OCI-LY7 (cell line): ENCODE measurements at regions not wholly inside any gene's neighbourhood (a gene's known extent, or its start where the extent isn't known, plus 50 kb on each side); places are given as distances from the start of the nearest gene placed in this dataset.

Source experiments
- BruUV-seq: library from RNA; stranded (reverse); fragments of 400-500 nt; replicated peaks from 2 replicates; lab custom pipeline; 2021; lab: Mats Ljungman, UMichigan
- CTCF ChIA-PET: fragments of 300-600 bp; sonication (Branson Sonifier 250); formaldehyde crosslinking; loops from one replicate; lab custom pipeline; 2022; ENCODE audit warnings: antibody characterized with exemption; ENCODE audit not compliant: unreplicated experiment; lab: Charles Lee
- POLR2A ChIA-PET: fragments of 300-600 bp; sonication (Branson Sonifier 250); formaldehyde crosslinking; loops from one replicate; lab custom pipeline; 2022; ENCODE audit warnings: antibody characterized with exemption; lab: Charles Lee
- DNase-seq: peaks from one replicate; pipeline ENCODE4 v3.0.0-alpha.2; 2015; ENCODE audit warnings: low spot score
- H2AFZ ChIP-seq: fragments of 200-600 bp; sonication (generic), shearing (Covaris generic); 2 replicates; pipeline ENCODE4 v1.6.1; 2014; ENCODE audit warnings: mild to moderate bottlenecking, antibody characterized with exemption, low read length, moderate library complexity
- H3K27ac ChIP-seq: fragments of 200-600 bp; sonication (generic); 2 replicates; pipeline ENCODE4 v1.5.1; 2014; ENCODE audit warnings: mixed run types, low read depth, mild to moderate bottlenecking, moderate library complexity, low read length, inconsistent platforms; ENCODE audit not compliant: poor library complexity, severe bottlenecking
- H3K36me3 ChIP-seq: fragments of 200-600 bp; sonication (generic); 2 replicates; pipeline ENCODE4 v1.6.1; 2014; ENCODE audit warnings: mild to moderate bottlenecking, antibody characterized with exemption, low read length, moderate library complexity, mixed read lengths; ENCODE audit not compliant: insufficient read depth
- H3K4me1 ChIP-seq: fragments of 200-600 bp; sonication (generic); 2 replicates; pipeline ENCODE4 v1.5.1; 2014; ENCODE audit warnings: mild to moderate bottlenecking, low read length; ENCODE audit not compliant: insufficient read depth, poor library complexity, severe bottlenecking
- H3K4me2 ChIP-seq: fragments of 200-600 bp; sonication (generic); 2 replicates; pipeline ENCODE4 v1.6.1; 2014; ENCODE audit warnings: mild to moderate bottlenecking, low read length
- H3K4me3 ChIP-seq: fragments of 200-600 bp; sonication (generic); 2 replicates; pipeline ENCODE4 v1.5.1; 2014; ENCODE audit warnings: mild to moderate bottlenecking, low read depth, low read length; ENCODE audit not compliant: poor library complexity, severe bottlenecking
- H3K79me2 ChIP-seq: fragments of 200-600 bp; sonication (generic); 2 replicates; pipeline ENCODE4 v1.6.1; 2016; ENCODE audit warnings: low read depth, mild to moderate bottlenecking, low read length, moderate library complexity, mixed read lengths; ENCODE audit not compliant: insufficient read depth
- H3K9me2 ChIP-seq: fragments of 200-600 bp; sonication (generic); 2 replicates; pipeline ENCODE4 v1.6.1; 2016; ENCODE audit warnings: mild to moderate bottlenecking, low read length, mixed read lengths; ENCODE audit not compliant: insufficient read depth
- H3K9me3 ChIP-seq: fragments of 200-600 bp; sonication (generic); 2 replicates; pipeline ENCODE4 v1.6.1; 2014; ENCODE audit warnings: mild to moderate bottlenecking, mixed run types, low read length, mixed read lengths
- H4K20me1 ChIP-seq: fragments of 200-600 bp; sonication (generic); 2 replicates; pipeline ENCODE4 v1.6.1; 2014; ENCODE audit warnings: mild to moderate bottlenecking, antibody characterized with exemption, low read length, moderate library complexity, mixed read lengths; ENCODE audit not compliant: insufficient read depth
- CTCF ChIP-seq: fragments of 200-600 bp; sonication (generic); conservative IDR thresholded peaks from 2 replicates; pipeline ENCODE4 v1.5.1; 2014; ENCODE audit warnings: mild to moderate bottlenecking, antibody characterized with exemption, low read length, moderate library complexity, mixed read lengths
- EZH2phosphoT487 ChIP-seq: fragments of 200-600 bp; sonication (generic); IDR thresholded peaks from 2 replicates; pipeline ENCODE4 v1.6.1; 2018; ENCODE audit warnings: low read depth, borderline replicate concordance, mild to moderate bottlenecking, mixed run types, antibody characterized with exemption, low read length, moderate library complexity, mixed read lengths
- intact Hi-C: fragments of 100-400 bp; cut with micrococcal nuclease; formaldehyde crosslinking; loops from one replicate; pipeline ENCODE4 v1.10.0; 2022; ENCODE audit not compliant: unreplicated experiment

- DNase-seq: no peak
- H3K4me1 ChIP-seq: no peaks in the 10 kb centered on the region
- H4K20me1 ChIP-seq: no peaks in the 10 kb centered on the region
- H3K9me2 ChIP-seq: no peaks in the 10 kb centered on the region
- TF ChIP-seq EZH2phosphoT487 (no peak), CTCF (no peak)
- ChIA-PET POLR2A (no interaction called here), CTCF (no interaction called here)
- H3K4me3 ChIP-seq: no peak overlapping the region
- H3K79me2 ChIP-seq: no peaks in the 10 kb centered on the region
- intact Hi-C loops: no loop called here
- no peaks in the 10 kb centered on the region for H3K36me3 ChIP-seq
- H3K4me2 ChIP-seq: no peak overlapping the region
- H2AFZ ChIP-seq: no peak overlapping the region
- H3K9me3 ChIP-seq: no peaks in the 10 kb centered on the region
- no TSS peak for BruUV-seq
- no peak overlapping the region for H3K27ac ChIP-seq
Measured at GRCh38 chr4:16337936-16338335, 111.7 kb upstream of the TAPT1 start.

- Histone ChIP-seq H3K4me2 (no peak overlapping the region), H3K79me2 (no peaks in the 10 kb centered on the region), H4K20me1 (no peaks in the 10 kb centered on the region), H3K36me3 (no peaks in the 10 kb centered on the region), H2AFZ (no peak overlapping the region), H3K4me3 (no peak overlapping the region), H3K9me3 (no peaks in the 10 kb centered on the region), H3K27ac (no peak overlapping the region), H3K9me2 (no peaks in the 10 kb centered on the region), H3K4me1 (no peaks in the 10 kb centered on the region)
- ChIA-PET CTCF (no interaction called here), POLR2A (interaction anchor here (0.6 to 1.1 kb wide), 5 partner anchors 28 to 552 kb away, joined by 3 to 6 read pairs (median 3); no protein-coding TSS in a partner anchor)
- TF ChIP-seq EZH2phosphoT487: no peak
- intact Hi-C loops: no loop called here
- BruUV-seq: no TSS peak
- DNase-seq: no peak
Measured at GRCh38 chr4:16334601-16335000, 108.3 kb upstream of the TAPT1 start.

DNA sequence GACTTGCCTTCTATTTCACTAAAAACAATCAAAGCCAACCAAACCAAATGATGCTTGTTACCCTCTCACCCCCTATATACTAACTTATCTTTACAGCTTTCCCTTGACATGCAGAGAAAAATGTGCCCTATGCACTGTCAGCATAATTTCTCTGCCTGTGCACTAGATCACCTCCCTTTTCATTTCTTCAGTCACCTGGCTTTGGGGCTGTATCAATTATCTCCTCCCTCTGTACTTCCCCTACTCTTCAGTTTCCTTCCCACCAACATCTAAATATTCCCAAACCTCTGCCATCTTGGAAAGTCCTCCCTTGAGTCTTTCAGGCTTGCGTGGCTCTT is 103.5 kb upstream of the TAPT1 start:
- ChIA-PET POLR2A (no interaction called here), CTCF (no interaction called here)
- H3K36me3 ChIP-seq: no peaks in the 10 kb centered on the region
- H3K9me3 ChIP-seq: no peaks in the 10 kb centered on the region
- no peak overlapping the region for H2AFZ ChIP-seq
- no peak for TF ChIP-seq CTCF
- TF ChIP-seq EZH2phosphoT487: no peak
- H4K20me1 ChIP-seq: no peaks in the 10 kb centered on the region
- H3K4me1 ChIP-seq: no peaks in the 10 kb centered on the region
- intact Hi-C loops: no loop called here
- no TSS peak for BruUV-seq
- no peaks in the 10 kb centered on the region for H3K9me2 ChIP-seq
- DNase-seq: no peak
- H3K4me2 ChIP-seq: no peak overlapping the region
- H3K79me2 ChIP-seq: no peaks in the 10 kb centered on the region
- no peak overlapping the region for H3K4me3 ChIP-seq
- no peak overlapping the region for H3K27ac ChIP-seq
